ENCODE measurements at regions not wholly inside any gene's neighbourhood (a gene's known extent, or its start where the extent isn't known, plus 50 kb on each side); places are given as distances from the start of the nearest gene placed in this dataset.

DNA sequence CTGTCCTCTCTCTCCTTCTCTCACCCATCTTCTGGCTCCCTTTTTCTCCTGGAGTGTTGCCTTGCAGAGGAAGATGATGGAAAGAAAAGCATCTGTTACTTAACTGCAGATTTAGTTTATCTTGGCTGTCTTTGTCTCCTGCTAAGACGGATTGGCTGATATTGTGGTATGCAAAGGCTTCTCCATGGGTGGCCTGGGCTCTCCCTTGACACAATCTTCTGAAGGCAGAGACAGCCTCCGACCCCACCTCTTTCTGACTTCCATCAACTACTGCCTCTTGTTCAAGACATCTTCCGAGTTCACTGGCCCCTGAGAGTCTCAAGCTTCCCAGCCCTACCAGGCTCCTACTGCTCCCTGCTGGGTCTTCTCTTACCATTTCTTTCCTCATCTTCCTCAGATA lies 403.7 kb downstream of the LRRC70 start:
- ChIA-PET POLR2A (no interaction called here), CTCF (no interaction called here), RAD21 (ENCODE audit: unreplicated experiment) (no interaction called here), SMC1A (ENCODE audit: uncharacterized antibody, unreplicated experiment) (no interaction called here)
- Histone ChIP-seq H4K20me1 (ENCODE audit: control insufficient read depth, insufficient read depth) (no peaks in the 10 kb centered on the region), H3K4me2 (ENCODE audit: control insufficient read depth, insufficient read depth) (no peak overlapping the region), H3K79me2 (ENCODE audit: control insufficient read depth, insufficient read depth, low read length) (no peaks in the 10 kb centered on the region), H3K36me3 (ENCODE audit: control insufficient read depth in 2 of 2, insufficient read depth in 2 of 2, low read length in 1 of 2) (no peaks in the 10 kb centered on the region), H3K27me3 (replicated peaks in 1 of 2; ENCODE audit: control insufficient read depth in 2 of 2, insufficient read depth in 2 of 2, low read length in 1 of 2) (no peaks in the 10 kb centered on the region), H3K9ac (ENCODE audit: control insufficient read depth, insufficient read depth, low read length) (no peak overlapping the region), H3K27ac (ENCODE audit: control insufficient read depth, insufficient read depth) (no peak overlapping the region), H3K4me1 (ENCODE audit: control insufficient read depth, insufficient read depth, low read length) (no peaks in the 10 kb centered on the region), H3K4me3 (no peak overlapping the region), H2AFZ (ENCODE audit: control insufficient read depth, low read depth, low read length) (no peak overlapping the region), H3K9me3 (replicated peaks; ENCODE audit: control insufficient read depth, insufficient read depth, low read length) (no peaks in the 10 kb centered on the region)
- no peak for DNase-seq (ENCODE audit: low read depth, low spot score)
- ATAC-seq: no peak
- FAIRE-seq: no peak
- intact Hi-C loops (cut with micrococcal nuclease; ENCODE audit: unreplicated experiment) (no loop called here), in situ Hi-C loops (cut with MboI) (no loop called here)
- TF ChIP-seq NFIC (IDR thresholded peaks at IDR 0.05; ENCODE audit: low read depth, low read length) (no peak), SMARCA5 (IDR thresholded peaks at IDR 0.05) (no peak), NFYA (IDR thresholded peaks at IDR 0.05; ENCODE audit: borderline replicate concordance, low read depth, low read length) (no peak), SMC3 (IDR thresholded peaks at IDR 0.05; ENCODE audit: borderline replicate concordance, low read length) (no peak), IKZF1 (conservative IDR thresholded peaks at IDR 0.05) (no peak), JUND (IDR thresholded peaks at IDR 0.05; ENCODE audit: low read depth, low read length) (no peak), TBL1XR1 (IDR thresholded peaks at IDR 0.05; ENCODE audit: low read depth, low read length) (no peak), BCL11A (IDR thresholded peaks at IDR 0.05; ENCODE audit: low read depth, low read length) (no peak), CHD4 (IDR thresholded peaks at IDR 0.05) (no peak), CREM (IDR thresholded peaks at IDR 0.05; ENCODE audit: low read depth) (no peak), ZNF24 (IDR thresholded peaks at IDR 0.05) (no peak), JUNB (IDR thresholded peaks at IDR 0.05) (no peak), SIX5 (IDR thresholded peaks at IDR 0.05; ENCODE audit: low read depth, low read length, severe bottlenecking) (no peak), ZBED1 (IDR thresholded peaks at IDR 0.05; ENCODE audit: borderline replicate concordance) (no peak)
- TF ChIP-seq, protein P1, sequence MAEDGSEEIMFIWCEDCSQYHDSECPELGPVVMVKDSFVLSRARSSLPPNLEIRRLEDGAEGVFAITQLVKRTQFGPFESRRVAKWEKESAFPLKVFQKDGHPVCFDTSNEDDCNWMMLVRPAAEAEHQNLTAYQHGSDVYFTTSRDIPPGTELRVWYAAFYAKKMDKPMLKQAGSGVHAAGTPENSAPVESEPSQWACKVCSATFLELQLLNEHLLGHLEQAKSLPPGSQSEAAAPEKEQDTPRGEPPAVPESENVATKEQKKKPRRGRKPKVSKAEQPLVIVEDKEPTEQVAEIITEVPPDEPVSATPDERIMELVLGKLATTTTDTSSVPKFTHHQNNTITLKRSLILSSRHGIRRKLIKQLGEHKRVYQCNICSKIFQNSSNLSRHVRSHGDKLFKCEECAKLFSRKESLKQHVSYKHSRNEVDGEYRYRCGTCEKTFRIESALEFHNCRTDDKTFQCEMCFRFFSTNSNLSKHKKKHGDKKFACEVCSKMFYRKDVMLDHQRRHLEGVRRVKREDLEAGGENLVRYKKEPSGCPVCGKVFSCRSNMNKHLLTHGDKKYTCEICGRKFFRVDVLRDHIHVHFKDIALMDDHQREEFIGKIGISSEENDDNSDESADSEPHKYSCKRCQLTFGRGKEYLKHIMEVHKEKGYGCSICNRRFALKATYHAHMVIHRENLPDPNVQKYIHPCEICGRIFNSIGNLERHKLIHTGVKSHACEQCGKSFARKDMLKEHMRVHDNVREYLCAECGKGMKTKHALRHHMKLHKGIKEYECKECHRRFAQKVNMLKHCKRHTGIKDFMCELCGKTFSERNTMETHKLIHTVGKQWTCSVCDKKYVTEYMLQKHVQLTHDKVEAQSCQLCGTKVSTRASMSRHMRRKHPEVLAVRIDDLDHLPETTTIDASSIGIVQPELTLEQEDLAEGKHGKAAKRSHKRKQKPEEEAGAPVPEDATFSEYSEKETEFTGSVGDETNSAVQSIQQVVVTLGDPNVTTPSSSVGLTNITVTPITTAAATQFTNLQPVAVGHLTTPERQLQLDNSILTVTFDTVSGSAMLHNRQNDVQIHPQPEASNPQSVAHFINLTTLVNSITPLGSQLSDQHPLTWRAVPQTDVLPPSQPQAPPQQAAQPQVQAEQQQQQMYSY (CRISPR knock-in tag; IDR thresholded peaks at IDR 0.05): no peak
- TF ChIP-seq, protein P2, sequence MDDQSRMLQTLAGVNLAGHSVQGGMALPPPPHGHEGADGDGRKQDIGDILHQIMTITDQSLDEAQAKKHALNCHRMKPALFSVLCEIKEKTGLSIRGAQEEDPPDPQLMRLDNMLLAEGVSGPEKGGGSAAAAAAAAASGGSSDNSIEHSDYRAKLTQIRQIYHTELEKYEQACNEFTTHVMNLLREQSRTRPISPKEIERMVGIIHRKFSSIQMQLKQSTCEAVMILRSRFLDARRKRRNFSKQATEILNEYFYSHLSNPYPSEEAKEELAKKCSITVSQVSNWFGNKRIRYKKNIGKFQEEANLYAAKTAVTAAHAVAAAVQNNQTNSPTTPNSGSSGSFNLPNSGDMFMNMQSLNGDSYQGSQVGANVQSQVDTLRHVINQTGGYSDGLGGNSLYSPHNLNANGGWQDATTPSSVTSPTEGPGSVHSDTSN (IDR thresholded peaks at IDR 0.05; ENCODE audit: insufficient replicate concordance, low read depth, low read length): no peak
- TF ChIP-seq, protein P3, sequence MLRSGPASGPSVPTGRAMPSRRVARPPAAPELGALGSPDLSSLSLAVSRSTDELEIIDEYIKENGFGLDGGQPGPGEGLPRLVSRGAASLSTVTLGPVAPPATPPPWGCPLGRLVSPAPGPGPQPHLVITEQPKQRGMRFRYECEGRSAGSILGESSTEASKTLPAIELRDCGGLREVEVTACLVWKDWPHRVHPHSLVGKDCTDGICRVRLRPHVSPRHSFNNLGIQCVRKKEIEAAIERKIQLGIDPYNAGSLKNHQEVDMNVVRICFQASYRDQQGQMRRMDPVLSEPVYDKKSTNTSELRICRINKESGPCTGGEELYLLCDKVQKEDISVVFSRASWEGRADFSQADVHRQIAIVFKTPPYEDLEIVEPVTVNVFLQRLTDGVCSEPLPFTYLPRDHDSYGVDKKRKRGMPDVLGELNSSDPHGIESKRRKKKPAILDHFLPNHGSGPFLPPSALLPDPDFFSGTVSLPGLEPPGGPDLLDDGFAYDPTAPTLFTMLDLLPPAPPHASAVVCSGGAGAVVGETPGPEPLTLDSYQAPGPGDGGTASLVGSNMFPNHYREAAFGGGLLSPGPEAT (IDR thresholded peaks at IDR 0.05; ENCODE audit: low read depth): no peak
- no TSS peak for BruUV-seq (replicated peaks)
- 8% methylated on average over 3 of the region's 3 CpGs for WGBS (ENCODE audit: insufficient coverage, insufficient replicate concordance, low lambda C conversion rate, missing lambda C conversion rate)

Measured in GM12878 (cell line).